GM12892 (cell line): ENCODE measurements at regions not wholly inside any gene's neighbourhood (a gene's known extent, or its start where the extent isn't known, plus 50 kb on each side); places are given as distances from the start of the nearest gene placed in this dataset.

Experiments used
- POLR2A ChIP-seq: IDR thresholded peaks from 2 replicates; pipeline ENCODE4 v1.6.1; 2011; ENCODE audit warnings: low read depth, low read length, control low read depth
- POLR2AphosphoS5 ChIP-seq: IDR thresholded peaks from 2 replicates; pipeline ENCODE4 v1.6.1; 2011; ENCODE audit warnings: low read depth, low read length, control low read depth
- TAF1 ChIP-seq: IDR thresholded peaks from 2 replicates; pipeline ENCODE4 v1.6.1; 2011; ENCODE audit warnings: low read depth, mild to moderate bottlenecking, control low read depth, low read length, borderline replicate concordance

DNA sequence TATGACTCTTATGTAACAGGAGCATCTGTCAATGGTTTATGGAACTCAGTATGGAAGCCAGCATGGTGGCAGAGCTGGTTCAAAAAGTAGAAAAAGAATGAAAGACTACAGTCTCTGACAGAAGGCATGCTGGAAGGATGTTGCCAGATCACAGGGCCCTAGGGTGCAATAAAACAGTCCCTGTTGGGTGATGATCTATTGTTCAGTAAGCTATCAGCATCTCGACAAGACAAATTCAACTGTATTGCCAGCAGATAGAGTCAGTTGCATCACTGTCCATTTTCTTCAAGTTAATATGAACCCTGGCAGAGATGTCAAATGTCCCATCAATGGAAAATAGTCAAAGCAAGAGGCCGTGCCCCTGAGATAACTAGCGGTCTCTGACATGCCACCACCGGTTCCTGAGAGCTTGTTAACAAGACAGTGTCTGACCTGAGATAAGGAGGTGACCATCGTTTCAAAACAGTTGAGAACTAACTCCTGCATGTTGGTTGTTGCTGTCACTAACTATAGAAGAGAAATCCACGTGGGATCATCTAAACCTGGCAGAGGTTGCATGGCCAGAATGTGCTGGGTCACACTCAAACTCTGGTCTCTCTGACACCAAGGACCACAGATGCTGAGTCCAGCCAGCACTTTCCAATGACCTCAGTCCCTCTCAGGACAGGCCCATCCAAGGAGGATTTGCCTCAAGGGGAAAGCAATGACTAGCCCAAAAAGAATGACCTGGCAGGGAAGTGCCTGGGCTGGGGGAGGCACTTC, 125.9 kb downstream of the RIPK4 start:
- TF ChIP-seq TAF1 (no peak), POLR2A (no peak), POLR2AphosphoS5 (no peak)
